ENCODE measurements at regions not wholly inside any gene's neighbourhood (a gene's known extent, or its start where the extent isn't known, plus 50 kb on each side); places are given as distances from the start of the nearest gene placed in this dataset.

DNA sequence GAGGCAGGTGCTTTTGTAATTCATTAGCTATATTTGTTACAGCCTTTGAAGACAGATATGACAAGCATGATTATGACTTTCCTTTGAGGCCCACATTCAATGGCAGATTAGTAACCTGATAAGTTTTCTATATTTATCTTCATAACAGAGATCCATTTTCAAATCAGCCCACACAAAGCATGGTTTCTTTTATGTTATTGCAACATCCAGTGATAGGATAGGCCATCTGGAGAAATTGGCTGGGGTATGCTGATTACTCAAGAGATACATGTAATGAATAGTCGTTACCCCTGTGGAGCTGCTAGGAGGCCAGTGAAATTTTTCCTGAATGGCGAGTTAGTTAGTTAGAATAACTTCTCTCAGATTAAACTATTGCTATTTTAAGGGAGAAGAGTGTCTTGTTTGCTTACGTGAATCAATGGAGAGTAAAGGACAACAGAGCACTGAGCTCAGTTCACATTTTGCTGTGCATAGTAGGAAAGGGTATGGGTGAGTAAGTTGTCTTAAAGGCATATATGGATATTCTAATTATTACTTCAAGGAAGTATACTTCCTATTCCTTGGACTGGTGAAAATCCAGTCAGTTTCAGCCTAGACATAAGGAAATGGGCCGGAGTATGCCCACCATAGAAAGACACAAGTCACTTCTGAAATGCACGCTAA, 79.2 kb upstream of the DKK2 start:
- DNase-seq = no peak
- Mint-ChIP-seq H3K27ac (no peak overlapping the region), H3K4me1 (ENCODE audit: low read depth) (peaks cover 5% of the 10 kb centered on the region), H3K36me3 (ENCODE audit: low read depth) (no peaks in the 10 kb centered on the region; the same call in 1 of the 2 replicates), H3K9me3 (no peaks in the 10 kb centered on the region), H3K27me3 (ENCODE audit: insufficient read depth) (no peaks in the 10 kb centered on the region), H3K4me3 (no peak overlapping the region)
- TF ChIP-seq, protein P1, sequence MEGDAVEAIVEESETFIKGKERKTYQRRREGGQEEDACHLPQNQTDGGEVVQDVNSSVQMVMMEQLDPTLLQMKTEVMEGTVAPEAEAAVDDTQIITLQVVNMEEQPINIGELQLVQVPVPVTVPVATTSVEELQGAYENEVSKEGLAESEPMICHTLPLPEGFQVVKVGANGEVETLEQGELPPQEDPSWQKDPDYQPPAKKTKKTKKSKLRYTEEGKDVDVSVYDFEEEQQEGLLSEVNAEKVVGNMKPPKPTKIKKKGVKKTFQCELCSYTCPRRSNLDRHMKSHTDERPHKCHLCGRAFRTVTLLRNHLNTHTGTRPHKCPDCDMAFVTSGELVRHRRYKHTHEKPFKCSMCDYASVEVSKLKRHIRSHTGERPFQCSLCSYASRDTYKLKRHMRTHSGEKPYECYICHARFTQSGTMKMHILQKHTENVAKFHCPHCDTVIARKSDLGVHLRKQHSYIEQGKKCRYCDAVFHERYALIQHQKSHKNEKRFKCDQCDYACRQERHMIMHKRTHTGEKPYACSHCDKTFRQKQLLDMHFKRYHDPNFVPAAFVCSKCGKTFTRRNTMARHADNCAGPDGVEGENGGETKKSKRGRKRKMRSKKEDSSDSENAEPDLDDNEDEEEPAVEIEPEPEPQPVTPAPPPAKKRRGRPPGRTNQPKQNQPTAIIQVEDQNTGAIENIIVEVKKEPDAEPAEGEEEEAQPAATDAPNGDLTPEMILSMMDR (IDR thresholded peaks at IDR 0.05) = no peak

DNA sequence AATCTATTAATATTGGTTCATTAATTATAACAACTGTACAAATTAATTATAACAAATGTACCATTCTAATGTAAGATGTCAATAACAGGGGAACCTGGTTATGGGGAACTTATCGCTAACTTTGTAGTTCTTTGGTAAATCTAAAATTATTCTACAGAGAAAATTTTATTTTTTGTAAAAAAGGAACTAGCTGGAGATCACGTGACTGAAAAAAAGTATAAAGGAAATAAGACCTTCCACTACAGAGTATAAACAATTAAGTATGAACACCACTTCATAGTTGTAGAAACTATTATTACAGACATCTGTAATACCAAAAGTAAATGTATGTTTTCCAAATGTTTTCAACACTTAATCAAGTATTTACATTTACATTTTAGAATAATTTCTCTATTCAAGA, 77.9 kb upstream of the DKK2 start:
- Mint-ChIP-seq H3K27me3 (ENCODE audit: insufficient read depth) (no peaks in the 10 kb centered on the region), H3K9me3 (no peaks in the 10 kb centered on the region), H3K4me1 (ENCODE audit: low read depth) (no peaks in the 10 kb centered on the region), H3K27ac (no peak overlapping the region), H3K36me3 (ENCODE audit: low read depth) (no peaks in the 10 kb centered on the region; the same call in 1 of the 2 replicates), H3K4me3 (no peak overlapping the region)
- DNase-seq = no peak
- TF ChIP-seq, protein P1 (IDR thresholded peaks at IDR 0.05) = no peak

DNA sequence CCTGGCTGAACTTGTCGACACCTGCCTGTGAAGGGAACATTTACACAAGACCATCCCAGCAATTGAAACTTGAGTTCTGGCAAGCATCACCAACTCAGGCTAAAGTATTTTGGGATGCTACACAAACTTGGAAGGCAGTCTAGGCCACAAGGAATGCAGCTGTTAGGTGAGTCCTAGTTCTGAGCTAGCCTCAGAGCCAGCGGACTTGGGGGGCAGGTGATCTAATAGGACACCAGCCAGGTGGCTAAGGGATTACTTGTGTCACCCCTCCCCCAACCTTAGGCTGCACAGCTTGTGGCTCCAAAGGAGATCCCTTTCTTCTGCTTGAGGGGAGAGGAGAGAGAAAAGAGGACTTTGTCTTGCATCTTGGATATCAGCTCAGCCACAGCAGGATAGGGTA, 62.3 kb upstream of the DKK2 start:
- Mint-ChIP-seq H3K27me3 (ENCODE audit: insufficient read depth) (peaks cover 2% of the 10 kb centered on the region), H3K27ac (no peak overlapping the region), H3K36me3 (ENCODE audit: low read depth) (no peaks in the 10 kb centered on the region), H3K9me3 (no peaks in the 10 kb centered on the region), H3K4me1 (ENCODE audit: low read depth) (peaks cover 6% of the 10 kb centered on the region; the same call in 1 of the 2 replicates), H3K4me3 (no peak overlapping the region)
- TF ChIP-seq, protein P1 (IDR thresholded peaks at IDR 0.05) = no peak
- no peak for DNase-seq

DNA sequence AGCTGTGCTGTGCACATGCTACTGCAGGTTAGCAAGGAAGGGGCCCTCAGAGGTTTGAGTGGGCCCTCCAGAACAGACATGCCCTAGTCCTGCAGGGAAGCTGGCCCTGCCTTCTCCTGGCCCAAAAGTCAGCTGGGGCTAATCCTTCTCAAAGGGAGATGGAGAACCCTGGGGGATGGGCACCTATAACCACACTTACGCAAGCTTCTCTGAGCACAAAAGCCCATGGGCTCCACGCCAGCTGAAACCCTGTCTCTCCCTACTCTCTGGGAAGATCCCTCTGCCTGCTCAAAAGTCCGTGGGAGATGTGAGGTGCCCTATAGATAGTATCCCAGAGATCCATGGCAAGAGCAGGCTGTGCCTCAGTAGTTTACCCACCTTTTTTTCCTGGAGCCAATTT, 58.9 kb upstream of the DKK2 start:
- Mint-ChIP-seq H3K27me3 (ENCODE audit: insufficient read depth) (peaks cover 2% of the 10 kb centered on the region; the same call in 1 of the 2 replicates), H3K4me1 (ENCODE audit: low read depth) (peaks cover 18% of the 10 kb centered on the region; the same call in 1 of the 2 replicates), H3K36me3 (ENCODE audit: low read depth) (no peaks in the 10 kb centered on the region), H3K4me3 (no peak overlapping the region), H3K9me3 (no peaks in the 10 kb centered on the region), H3K27ac (no peak overlapping the region)
- TF ChIP-seq, protein P1 (IDR thresholded peaks at IDR 0.05) = no peak
- DNase-seq = no peak

DNA sequence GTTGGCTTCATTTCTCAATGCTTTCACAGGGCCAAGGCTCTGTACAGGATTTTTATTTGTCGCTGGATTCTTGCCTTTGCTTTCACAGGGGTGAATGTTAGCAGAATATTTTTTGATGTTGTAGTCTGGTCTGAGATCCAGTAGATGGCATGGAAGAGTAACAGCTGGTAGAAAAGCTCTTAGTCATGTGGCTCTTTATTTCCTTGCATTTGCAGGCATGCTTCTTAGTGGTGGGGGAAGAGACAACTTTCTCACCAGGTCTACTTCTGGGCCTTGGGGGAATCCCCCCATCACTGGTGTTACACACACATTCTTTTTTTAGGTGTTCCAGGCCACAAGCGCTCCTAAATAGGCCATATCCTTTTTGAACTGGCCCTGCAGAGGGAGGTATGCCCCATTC, 58.2 kb upstream of the DKK2 start:
- Mint-ChIP-seq H3K9me3 (no peaks in the 10 kb centered on the region), H3K4me1 (ENCODE audit: low read depth) (peaks cover 21% of the 10 kb centered on the region; the same call in 1 of the 2 replicates), H3K4me3 (no peak overlapping the region), H3K36me3 (ENCODE audit: low read depth) (no peaks in the 10 kb centered on the region), H3K27me3 (ENCODE audit: insufficient read depth) (peaks cover 2% of the 10 kb centered on the region; the same call in 1 of the 2 replicates), H3K27ac (no peak overlapping the region)
- peak; percentile 58 for DNase-seq
- TF ChIP-seq, protein P1 (IDR thresholded peaks at IDR 0.05) = peak; percentile 79
